ENCODE measurements at regions not wholly inside any gene's neighbourhood (a gene's known extent, or its start where the extent isn't known, plus 50 kb on each side); places are given as distances from the start of the nearest gene placed in this dataset.

- intact Hi-C loops (cut with DNase I; ENCODE audit: low total_unique reads): no loop called here
- H3K36me3 ChIP-seq: no peaks in the 10 kb centered on the region
- no peaks in the 10 kb centered on the region for H3K27me3 ChIP-seq
- TF ChIP-seq POLR2AphosphoS5 (IDR thresholded peaks at IDR 0.05) (no peak), POLR2A (IDR thresholded peaks at IDR 0.05) (no peak), CTCF (IDR thresholded peaks at IDR 0.05) (no peak), EP300 (IDR thresholded peaks at IDR 0.05) (no peak)
- peaks cover 0 to 9% (median 0%) of the 10 kb centered on the region in 4 donors for H3K4me1 ChIP-seq
- no peak overlapping the region for H3K27ac ChIP-seq
- no peak overlapping the region for H3K4me3 ChIP-seq
- H3K9me3 ChIP-seq: no peaks in the 10 kb centered on the region
- WGBS, 5 donors: 39 to 52% (median 46%) methylated on average over 2 of the region's 2 CpGs
- no peak for DNase-seq
Measured at GRCh38 chr5:124180875-124181461, 565.5 kb downstream of the ZNF608 start.

GRCh38 chr5:124180299-124180874, 566.1 kb downstream of the ZNF608 start:
- Histone ChIP-seq H3K9me3 (no peaks in the 10 kb centered on the region), H3K4me3 (no peak overlapping the region), H3K4me1 (peaks cover 0 to 9% (median 0%) of the 10 kb centered on the region in 4 donors), H3K27ac (no peak overlapping the region), H3K36me3 (no peaks in the 10 kb centered on the region), H3K27me3 (no peaks in the 10 kb centered on the region)
- no peak for DNase-seq
- 69 to 89% (median 86%) methylated on average over 4 of the region's 4 CpGs for WGBS, 5 donors
- intact Hi-C loops (cut with DNase I; ENCODE audit: low total_unique reads): no loop called here
- TF ChIP-seq POLR2AphosphoS5 (IDR thresholded peaks at IDR 0.05) (no peak), EP300 (IDR thresholded peaks at IDR 0.05) (no peak), CTCF (IDR thresholded peaks at IDR 0.05) (no peak), POLR2A (IDR thresholded peaks at IDR 0.05) (no peak)

- peaks cover 0 to under 1% (median 0%) of the 10 kb centered on the region in 4 donors for H3K9me3 ChIP-seq
- intact Hi-C loops (cut with DNase I; ENCODE audit: low total_unique reads): no loop called here
- H3K4me3 ChIP-seq: no peak overlapping the region
- peak in 1 of 2 donors; percentile 33 for DNase-seq
- no peaks in the 10 kb centered on the region for H3K27me3 ChIP-seq
- no peak overlapping the region for H3K27ac ChIP-seq
- TF ChIP-seq POLR2AphosphoS5 (IDR thresholded peaks at IDR 0.05) (no peak), CTCF (IDR thresholded peaks at IDR 0.05) (no peak), POLR2A (IDR thresholded peaks at IDR 0.05) (no peak), EP300 (IDR thresholded peaks at IDR 0.05) (no peak)
- no peaks in the 10 kb centered on the region for H3K36me3 ChIP-seq
- H3K4me1 ChIP-seq: peaks cover 0 to 9% (median 0%) of the 10 kb centered on the region in 4 donors
- WGBS, 5 donors: 49 to 58% (median 54%) methylated on average over 1 of the region's 1 CpG
Measured at GRCh38 chr5:124179819-124180218, 566.6 kb downstream of the ZNF608 start.

- intact Hi-C loops (cut with DNase I; ENCODE audit: low total_unique reads): no loop called here
- H3K4me3 ChIP-seq: no peak overlapping the region
- peaks cover 0 to 7% (median 2%) of the 10 kb centered on the region in 4 donors for H3K9me3 ChIP-seq
- peaks cover 0 to 9% (median 0%) of the 10 kb centered on the region in 4 donors for H3K4me1 ChIP-seq
- DNase-seq: no peak
- H3K27ac ChIP-seq: no peak overlapping the region
- H3K36me3 ChIP-seq: no peaks in the 10 kb centered on the region
- no peaks in the 10 kb centered on the region for H3K27me3 ChIP-seq
- TF ChIP-seq POLR2A (IDR thresholded peaks at IDR 0.05) (no peak), EP300 (IDR thresholded peaks at IDR 0.05) (no peak), POLR2AphosphoS5 (IDR thresholded peaks at IDR 0.05) (no peak), CTCF (IDR thresholded peaks at IDR 0.05) (no peak)
Measured at GRCh38 chr5:124178050-124178449, 568.4 kb downstream of the ZNF608 start.

All from stomach (tissue), 8 donors.